MCF 10A (cell line): ENCODE measurements at regions not wholly inside any gene's neighbourhood (a gene's known extent, or its start where the extent isn't known, plus 50 kb on each side); places are given as distances from the start of the nearest gene placed in this dataset.
A peak's percentile ranks its signal among the peaks of the same experiment; 100 is the strongest.

Experiments
- BruUV-seq: library from RNA; stranded (reverse); fragments of 400-500 nt; replicated peaks from 2 replicates; lab custom pipeline; 2021; lab: Mats Ljungman, UMichigan
- CTCF ChIA-PET: fragments of 300-600 bp; sonication (Branson Sonifier 250); formaldehyde crosslinking; extraction: SDS; loops from one replicate; lab custom pipeline; 2021; ENCODE audit warnings: antibody characterized with exemption, inconsistent platforms; lab: Yijun Ruan, JAX
- POLR2A ChIA-PET: fragments of 300-600, 350-650 bp; sonication (Branson Sonifier 250); formaldehyde crosslinking; extraction: SDS; loops from one replicate; lab custom pipeline; 2020; ENCODE audit warnings: antibody characterized with exemption, inconsistent platforms; lab: Yijun Ruan, JAX
- DNase-seq: peaks from one replicate; pipeline ENCODE4 v3.0.0-alpha.2; 2018; ENCODE audit not compliant: unreplicated experiment
- H3K27ac Mint-ChIP-seq: one replicate; pipeline ENCODE4 v1.8.0; 2022; ENCODE audit warnings: mild to moderate bottlenecking, low read depth, mixed read lengths; ENCODE audit not compliant: unreplicated experiment
- H3K27me3 Mint-ChIP-seq: one replicate; pipeline ENCODE4 v1.8.0; 2022; ENCODE audit warnings: mixed read lengths; ENCODE audit not compliant: insufficient read depth, unreplicated experiment
- H3K36me3 Mint-ChIP-seq: one replicate; pipeline ENCODE4 v1.8.0; 2022; ENCODE audit warnings: mild to moderate bottlenecking, moderate library complexity, mixed read lengths; ENCODE audit not compliant: insufficient read depth, unreplicated experiment
- H3K4me1 Mint-ChIP-seq: one replicate; pipeline ENCODE4 v1.8.0; 2022; ENCODE audit warnings: mixed read lengths; ENCODE audit not compliant: insufficient read depth, unreplicated experiment
- H3K4me3 Mint-ChIP-seq: one replicate; pipeline ENCODE4 v1.8.0; 2022; ENCODE audit warnings: mild to moderate bottlenecking, moderate library complexity, mixed read lengths; ENCODE audit not compliant: unreplicated experiment
- H3K9me3 Mint-ChIP-seq: one replicate; pipeline ENCODE4 v1.8.0; 2022; ENCODE audit warnings: mixed read lengths; ENCODE audit not compliant: unreplicated experiment
- CTCF ChIP-seq: fragments of 200-600 bp; IDR thresholded peaks from one replicate; pipeline ENCODE4 v1.8.0; 2022; ENCODE audit warnings: antibody characterized with exemption, mild to moderate bottlenecking; ENCODE audit not compliant: unreplicated experiment
- intact Hi-C: fragments of 100-400 bp; cut with micrococcal nuclease; formaldehyde crosslinking; loops from 2 replicates; pipeline ENCODE4 v1.14.1; 2022

GRCh38 chr16:47779201-47780016, 318.3 kb downstream of the PHKB start:
- H3K27ac Mint-ChIP-seq: peak overlapping the region; percentile 1
- no TSS peak for BruUV-seq
- no peaks in the 10 kb centered on the region for H3K36me3 Mint-ChIP-seq
- peaks cover 32% of the 10 kb centered on the region for H3K4me1 Mint-ChIP-seq
- CTCF ChIA-PET: interaction anchor here (1.0 kb wide), 1 partner anchor 78 kb away, joined by 3 read pairs; no protein-coding TSS in a partner anchor
- no peaks in the 10 kb centered on the region for H3K27me3 Mint-ChIP-seq
- no peak for TF ChIP-seq CTCF
- no peak overlapping the region for H3K4me3 Mint-ChIP-seq
- intact Hi-C loops: no loop called here
- DNase-seq: peak; percentile 3
- POLR2A ChIA-PET: interaction anchor here (0.5 to 0.6 kb wide), 2 partner anchors 9 to 65 kb away, joined by 3 read pairs; no protein-coding TSS in a partner anchor
- H3K9me3 Mint-ChIP-seq: peaks cover 8% of the 10 kb centered on the region

GRCh38 chr16:47778106-47778801, 317.1 kb downstream of the PHKB start:
- no peak for DNase-seq
- intact Hi-C loops: no loop called here
- Mint-ChIP-seq H3K36me3 (no peaks in the 10 kb centered on the region), H3K9me3 (peaks cover 8% of the 10 kb centered on the region), H3K27me3 (no peaks in the 10 kb centered on the region), H3K4me3 (no peak overlapping the region), H3K4me1 (peaks cover 32% of the 10 kb centered on the region), H3K27ac (no peak overlapping the region)
- BruUV-seq: no TSS peak
- ChIA-PET POLR2A (no interaction called here), CTCF (interaction anchor here (1.0 kb wide), 1 partner anchor 79 kb away, joined by 3 read pairs; no protein-coding TSS in a partner anchor)
- no peak for TF ChIP-seq CTCF

- no TSS peak for BruUV-seq
- POLR2A ChIA-PET: no interaction called here
- H3K27ac Mint-ChIP-seq: peak overlapping the region; percentile 30
Observed at GRCh38 chr16:47777220-47777619, 316.1 kb downstream of the PHKB start.

More at GRCh38 chr16:47777220-47777619, 316.1 kb downstream of the PHKB start:
- no peak overlapping the region for H3K4me3 Mint-ChIP-seq
- H3K4me1 Mint-ChIP-seq: peaks cover 32% of the 10 kb centered on the region
- peaks cover 8% of the 10 kb centered on the region for H3K9me3 Mint-ChIP-seq
- DNase-seq: peak; percentile 47
- H3K36me3 Mint-ChIP-seq: no peaks in the 10 kb centered on the region
- intact Hi-C loops: no loop called here
- no peaks in the 10 kb centered on the region for H3K27me3 Mint-ChIP-seq
- CTCF ChIA-PET: no interaction called here
- no peak for TF ChIP-seq CTCF
